HCT116 (cell line): ENCODE measurements at regions not wholly inside any gene's neighbourhood (a gene's known extent, or its start where the extent isn't known, plus 50 kb on each side); places are given as distances from the start of the nearest gene placed in this dataset.

ENCODE experiments used
- ATAC-seq: fragments of 200-7000 bp; cut with Tn5 transposase; 2 replicates; pipeline ENCODE4 v1.9.1; 2020; ENCODE audit warnings: mild to moderate bottlenecking, moderate library complexity
- BruUV-seq: library from RNA; stranded (reverse); fragments of 400-500 nt; replicated peaks from 2 replicates; lab custom pipeline; 2021; lab: Mats Ljungman, UMichigan
- CTCF ChIA-PET: fragments of 300-600 bp; sonication (Branson Sonifier 250); formaldehyde crosslinking; loops from one replicate; lab custom pipeline; 2021; ENCODE audit warnings: antibody characterized with exemption; lab: Charles Lee
- POLR2A ChIA-PET: fragments of 300-600, 350-600 bp; sonication (Branson Sonifier 250); formaldehyde crosslinking; loops from one replicate; lab custom pipeline; 2021; ENCODE audit warnings: antibody characterized with exemption; lab: Charles Lee
- RAD21 ChIA-PET, 2 experiments: fragments of 300-600 bp; sonication (Branson Sonifier 250); formaldehyde crosslinking; loops; one replicate each; lab custom pipeline; 2023; ENCODE audit warnings: low total read pairs in 2 of 2; ENCODE audit not compliant: uncharacterized antibody in 2 of 2, unreplicated experiment in 2 of 2, low non-redundant PET in 1 of 2; lab: Charles Lee
- DNase-seq: peaks from one replicate; pipeline ENCODE4 v3.0.0-alpha.2; 2010; ENCODE audit warnings: low read depth, low spot score
- H2AFZ ChIP-seq: fragments of 200-600 bp; shearing (Covaris generic), sonication (generic); 2 replicates; pipeline ENCODE4 v1.6.1; 2017; ENCODE audit warnings: low read depth, mixed run types, mixed read lengths, antibody characterized with exemption, low read length; ENCODE audit not compliant: poor library complexity, severe bottlenecking
- H3K27ac ChIP-seq: 2 replicates; pipeline ENCODE4 v1.5.1; 2012; ENCODE audit warnings: low read depth, low read length
- H3K27me3 ChIP-seq: fragments of 200-600 bp; sonication (generic); 2 replicates; pipeline ENCODE4 v1.6.1; 2016; ENCODE audit warnings: mixed run types, low read length, mixed read lengths; ENCODE audit not compliant: insufficient read depth
- H3K36me3 ChIP-seq, 2 experiments: fragments of 200-500 bp in 1 of 2; fragments of 200-600 bp in 1 of 2; sonication (Bioruptor generic) in 1 of 2; sonication (generic) in 1 of 2; 2 replicates each; pipeline versions ENCODE4 v1.5.1 to v1.6.1; 2014 to 2016; ENCODE audit warnings: low read length in 2 of 2, inconsistent platforms in 1 of 2, mixed read lengths in 1 of 2, mixed run types in 1 of 2; ENCODE audit not compliant: insufficient read depth in 2 of 2, control insufficient read depth in 1 of 2
- H3K4me1 ChIP-seq, 2 experiments: fragments of 200-600 bp in 1 of 2; sonication (generic) in 1 of 2; 2 replicates each; pipeline versions ENCODE4 v1.5.1 to v1.6.1; 2012 to 2017; ENCODE audit warnings: low read length in 2 of 2, inconsistent platforms in 1 of 2, mild to moderate bottlenecking in 1 of 2, mixed read lengths in 1 of 2, mixed run types in 1 of 2, moderate library complexity in 1 of 2; ENCODE audit not compliant: insufficient read depth in 2 of 2, control insufficient read depth in 1 of 2
- H3K4me2 ChIP-seq: fragments of 200-600 bp; sonication (generic); 2 replicates; pipeline ENCODE4 v1.6.1; 2017; ENCODE audit warnings: mixed run types, low read length, mixed read lengths
- H3K4me3 ChIP-seq, 2 experiments: fragments of 200-600 bp in 1 of 2; sonication (generic) in 1 of 2; replicated peaks in 1 of 2; 2 replicates each; pipeline ENCODE4 v1.5.1; 2011 to 2016; ENCODE audit warnings: low read length in 2 of 2, control low read depth in 1 of 2, low read depth in 1 of 2, mild to moderate bottlenecking in 1 of 2, mixed read lengths in 1 of 2, mixed run types in 1 of 2
- H3K79me2 ChIP-seq: fragments of 200-600 bp; sonication (generic); 2 replicates; pipeline ENCODE4 v1.6.1; 2017; ENCODE audit warnings: mild to moderate bottlenecking, mixed run types, low read length, moderate library complexity, mixed read lengths; ENCODE audit not compliant: insufficient read depth
- H3K9ac ChIP-seq: fragments of 200-600 bp; sonication (generic); 2 replicates; pipeline ENCODE4 v1.6.1; 2016; ENCODE audit warnings: low read length, mixed read lengths
- H3K9me2 ChIP-seq: fragments of 200-600 bp; sonication (generic), shearing (Covaris generic); 2 replicates; pipeline ENCODE4 v1.6.1; 2017; ENCODE audit warnings: mixed run types, mild to moderate bottlenecking, moderate library complexity; ENCODE audit not compliant: insufficient read depth
- H3K9me3 ChIP-seq, 2 experiments: fragments of 200-500 bp in 1 of 2; fragments of 200-600 bp in 1 of 2; sonication (Bioruptor generic) in 1 of 2; sonication (generic) in 1 of 2; 2 replicates each; pipeline ENCODE4 v1.6.1; 2014 to 2017; ENCODE audit warnings: low read length in 2 of 2, mixed read lengths in 2 of 2, inconsistent platforms in 1 of 2, low read depth in 1 of 2, mild to moderate bottlenecking in 1 of 2, mixed run types in 1 of 2, moderate library complexity in 1 of 2; ENCODE audit not compliant: control insufficient read depth in 1 of 2, insufficient read depth in 1 of 2
- H4K20me1 ChIP-seq: fragments of 200-600 bp; sonication (generic), shearing (Covaris generic); 2 replicates; pipeline ENCODE4 v1.6.1; 2017; ENCODE audit warnings: mixed run types, mild to moderate bottlenecking, moderate library complexity; ENCODE audit not compliant: insufficient read depth
- ATF3 ChIP-seq: IDR thresholded peaks from 2 replicates; pipeline ENCODE4 v1.6.1; 2012
- CEBPB ChIP-seq: IDR thresholded peaks from 2 replicates; pipeline ENCODE4 v1.6.1; 2012; ENCODE audit warnings: low read depth
- CTCF ChIP-seq, 3 experiments: fragments of 200-600 bp in 1 of 3; sonication (generic) in 1 of 3; IDR thresholded peaks in 2 of 3; conservative IDR thresholded peaks in 1 of 3; 2 replicates each; pipeline ENCODE4 v1.5.1; 2012 to 2017; ENCODE audit warnings: low read depth in 2 of 3, low read length in 2 of 3, antibody characterized with exemption in 1 of 3, borderline replicate concordance in 1 of 3, control low read depth in 1 of 3, mild to moderate bottlenecking in 1 of 3, mixed read lengths in 1 of 3, mixed run types in 1 of 3, moderate library complexity in 1 of 3; ENCODE audit not compliant: insufficient read depth in 1 of 3
- REST ChIP-seq: IDR thresholded peaks from 2 replicates; pipeline ENCODE4 v1.6.1; 2012; ENCODE audit warnings: low read depth
- SP1 ChIP-seq: IDR thresholded peaks from 2 replicates; pipeline ENCODE4 v1.6.1; 2012; ENCODE audit warnings: low read depth
- SRF ChIP-seq: IDR thresholded peaks from 2 replicates; pipeline ENCODE4 v1.6.1; 2012; ENCODE audit warnings: low read depth
- TCF7L2 ChIP-seq: IDR thresholded peaks from 2 replicates; pipeline ENCODE4 v1.7.0; 2011; ENCODE audit warnings: borderline replicate concordance, inconsistent platforms; ENCODE audit not compliant: insufficient read depth, insufficient read length; ENCODE audit errors: extremely low read depth
- ZNF274 ChIP-seq: fragments of 200-500 bp; sonication (Bioruptor generic); IDR thresholded peaks from 2 replicates; pipeline ENCODE4 v1.6.1; 2014; ENCODE audit warnings: mild to moderate bottlenecking, low read depth, low read length, inconsistent platforms
- intact Hi-C: fragments of 100-400 bp; cut with micrococcal nuclease; formaldehyde crosslinking; loops from 2 replicates; pipeline ENCODE4 v1.10.0; 2022

GRCh38 chr12:23340351-23340750, 609.1 kb downstream of the SOX5 start:
- Histone ChIP-seq H3K9me2 (no peaks in the 10 kb centered on the region), H3K9ac (no peak overlapping the region), H3K4me1 (no peaks in the 10 kb centered on the region), H3K27ac (no peak overlapping the region), H3K4me2 (no peak overlapping the region), H3K27me3 (no peaks in the 10 kb centered on the region), H3K36me3 (no peaks in the 10 kb centered on the region), H4K20me1 (no peaks in the 10 kb centered on the region), H3K79me2 (no peaks in the 10 kb centered on the region), H3K9me3 (peaks cover 17 to 40% of the 10 kb centered on the region in 2 experiments; a peak in 2 of 4 replicates), H2AFZ (no peak overlapping the region), H3K4me3 (no peak overlapping the region)
- RAD21 ChIA-PET = no interaction called here
- CTCF ChIA-PET = no interaction called here
- POLR2A ChIA-PET = no interaction called here
- ATAC-seq (no peak), DNase-seq (no peak)
- no TSS peak for BruUV-seq
- intact Hi-C loops = no loop called here
- no peak for TF ChIP-seq SRF
- no peak for TF ChIP-seq SP1
- TF ChIP-seq REST = no peak
- no peak for TF ChIP-seq CEBPB
- no peak for TF ChIP-seq ZNF274
- no peak for TF ChIP-seq TCF7L2
- TF ChIP-seq CTCF (IDR thresholded peaks at IDR 0.05 in 2 of 3, conservative IDR thresholded peaks at IDR 0.05 in 1 of 3; ENCODE audit: borderline replicate concordance in 1 of 3, insufficient read depth in 1 of 3, low read depth in 2 of 3, low read length in 2 of 3) = no peak
- TF ChIP-seq ATF3 = no peak
